HUES48 (cell line): ENCODE measurements at regions not wholly inside any gene's neighbourhood (a gene's known extent, or its start where the extent isn't known, plus 50 kb on each side); places are given as distances from the start of the nearest gene placed in this dataset.

Experiments used
- H3K27ac ChIP-seq: one replicate; pipeline ENCODE4 v1.7.0; 2013; ENCODE audit warnings: low read depth, low read length, inconsistent platforms
- H3K27me3 ChIP-seq: 2 replicates; pipeline ENCODE4 v1.6.1; 2013; ENCODE audit warnings: mild to moderate bottlenecking, low read length; ENCODE audit not compliant: control insufficient read depth, insufficient read depth
- H3K36me3 ChIP-seq: 2 replicates; pipeline ENCODE4 v1.6.1; 2013; ENCODE audit warnings: low read length; ENCODE audit not compliant: control insufficient read depth, insufficient read depth
- H3K4me1 ChIP-seq: 2 replicates; pipeline ENCODE4 v1.6.1; 2013; ENCODE audit warnings: mild to moderate bottlenecking, low read length; ENCODE audit not compliant: control insufficient read depth, insufficient read depth
- H3K4me3 ChIP-seq: 2 replicates; pipeline ENCODE4 v1.5.1; 2013; ENCODE audit warnings: mild to moderate bottlenecking, low read depth, low read length
- H3K9ac ChIP-seq: 2 replicates; pipeline ENCODE4 v1.6.1; 2013; ENCODE audit warnings: mild to moderate bottlenecking, low read depth, low read length, moderate library complexity
- H3K9me3 ChIP-seq: 2 replicates; pipeline ENCODE4 v1.6.1; 2013; ENCODE audit warnings: low read length; ENCODE audit not compliant: control insufficient read depth, insufficient read depth

GRCh38 chr6:121756666-121757065 lies 321.2 kb downstream of the GJA1 start:
- no peaks in the 10 kb centered on the region for H3K27me3 ChIP-seq
- H3K27ac ChIP-seq, result no peak overlapping the region
- H3K9me3 ChIP-seq, result no peaks in the 10 kb centered on the region
- no peaks in the 10 kb centered on the region for H3K4me1 ChIP-seq
- no peak overlapping the region for H3K4me3 ChIP-seq
- H3K36me3 ChIP-seq, result no peaks in the 10 kb centered on the region
- no peak overlapping the region for H3K9ac ChIP-seq

- Histone ChIP-seq H3K9me3 (no peaks in the 10 kb centered on the region), H3K36me3 (no peaks in the 10 kb centered on the region), H3K27ac (no peak overlapping the region), H3K4me3 (no peak overlapping the region), H3K4me1 (no peaks in the 10 kb centered on the region), H3K27me3 (no peaks in the 10 kb centered on the region), H3K9ac (no peak overlapping the region)
Observed at GRCh38 chr6:121759370-121759769, 323.9 kb downstream of the GJA1 start.

- Histone ChIP-seq H3K4me3 (no peak overlapping the region), H3K9me3 (no peaks in the 10 kb centered on the region), H3K9ac (no peak overlapping the region), H3K27me3 (no peaks in the 10 kb centered on the region), H3K36me3 (no peaks in the 10 kb centered on the region), H3K27ac (no peak overlapping the region), H3K4me1 (no peaks in the 10 kb centered on the region)
Observed at GRCh38 chr6:121760191-121760590, 324.7 kb downstream of the GJA1 start.

GRCh38 chr6:121760745-121761144 lies 325.3 kb downstream of the GJA1 start:
- Histone ChIP-seq H3K4me3 (no peak overlapping the region), H3K9ac (no peak overlapping the region), H3K27me3 (no peaks in the 10 kb centered on the region), H3K9me3 (no peaks in the 10 kb centered on the region), H3K36me3 (no peaks in the 10 kb centered on the region), H3K27ac (no peak overlapping the region), H3K4me1 (no peaks in the 10 kb centered on the region)

GRCh38 chr6:121764493-121764892 lies 329.0 kb downstream of the GJA1 start:
- Histone ChIP-seq H3K9me3 (no peaks in the 10 kb centered on the region), H3K27ac (no peak overlapping the region), H3K36me3 (no peaks in the 10 kb centered on the region), H3K4me3 (no peak overlapping the region), H3K9ac (no peak overlapping the region), H3K4me1 (no peaks in the 10 kb centered on the region), H3K27me3 (no peaks in the 10 kb centered on the region)

- Histone ChIP-seq H3K4me1 (no peaks in the 10 kb centered on the region), H3K27ac (no peak overlapping the region), H3K4me3 (no peak overlapping the region), H3K9ac (no peak overlapping the region), H3K9me3 (no peaks in the 10 kb centered on the region), H3K27me3 (no peaks in the 10 kb centered on the region), H3K36me3 (no peaks in the 10 kb centered on the region)
Observed at GRCh38 chr6:121765060-121765459, 329.6 kb downstream of the GJA1 start.

- no peaks in the 10 kb centered on the region for H3K27me3 ChIP-seq
- no peaks in the 10 kb centered on the region for H3K4me1 ChIP-seq
- H3K27ac ChIP-seq, result no peak overlapping the region
- H3K36me3 ChIP-seq, result no peaks in the 10 kb centered on the region
- no peaks in the 10 kb centered on the region for H3K9me3 ChIP-seq
- no peak overlapping the region for H3K4me3 ChIP-seq
- H3K9ac ChIP-seq, result no peak overlapping the region
Observed at GRCh38 chr6:121767211-121767610, 331.8 kb downstream of the GJA1 start.

- H3K9ac ChIP-seq, result no peak overlapping the region
- H3K36me3 ChIP-seq, result no peaks in the 10 kb centered on the region
- no peak overlapping the region for H3K4me3 ChIP-seq
- no peak overlapping the region for H3K27ac ChIP-seq
- H3K4me1 ChIP-seq, result no peaks in the 10 kb centered on the region
- no peaks in the 10 kb centered on the region for H3K27me3 ChIP-seq
- H3K9me3 ChIP-seq, result no peaks in the 10 kb centered on the region
Observed at GRCh38 chr6:121770943-121771342, 335.5 kb downstream of the GJA1 start.

GRCh38 chr6:121771937-121772720 lies 336.7 kb downstream of the GJA1 start:
- H3K9ac ChIP-seq, result no peak overlapping the region
- H3K36me3 ChIP-seq, result no peaks in the 10 kb centered on the region
- H3K4me3 ChIP-seq, result no peak overlapping the region
- no peaks in the 10 kb centered on the region for H3K27me3 ChIP-seq
- H3K4me1 ChIP-seq, result no peaks in the 10 kb centered on the region
- H3K27ac ChIP-seq, result no peak overlapping the region
- H3K9me3 ChIP-seq, result no peaks in the 10 kb centered on the region

GRCh38 chr6:121776054-121776453 lies 340.6 kb downstream of the GJA1 start:
- no peaks in the 10 kb centered on the region for H3K9me3 ChIP-seq
- H3K27me3 ChIP-seq, result no peaks in the 10 kb centered on the region
- no peak overlapping the region for H3K27ac ChIP-seq
- no peaks in the 10 kb centered on the region for H3K36me3 ChIP-seq
- no peaks in the 10 kb centered on the region for H3K4me1 ChIP-seq
- no peak overlapping the region for H3K4me3 ChIP-seq
- H3K9ac ChIP-seq, result no peak overlapping the region

GRCh38 chr6:121780325-121781321 lies 345.2 kb downstream of the GJA1 start:
- Histone ChIP-seq H3K9ac (no peak overlapping the region), H3K36me3 (no peaks in the 10 kb centered on the region), H3K9me3 (no peaks in the 10 kb centered on the region), H3K4me1 (no peaks in the 10 kb centered on the region), H3K27ac (no peak overlapping the region), H3K27me3 (no peaks in the 10 kb centered on the region), H3K4me3 (no peak overlapping the region)
